H9 (cell line): ENCODE measurements at regions not wholly inside any gene's neighbourhood (a gene's known extent, or its start where the extent isn't known, plus 50 kb on each side); places are given as distances from the start of the nearest gene placed in this dataset.

ENCODE experiments used
- DNase-seq: peaks from one replicate; pipeline ENCODE4 v3.0.0-alpha.2; 2017
- H2AFZ ChIP-seq: one replicate; pipeline ENCODE4 v1.6.1; 2013; ENCODE audit warnings: mild to moderate bottlenecking, low read length, control low read depth, moderate library complexity
- H2AK5ac ChIP-seq: 2 replicates; pipeline ENCODE4 v1.6.1; 2013; ENCODE audit warnings: low read length, control low read depth, mixed read lengths; ENCODE audit not compliant: insufficient read length
- H2BK120ac ChIP-seq: one replicate; pipeline ENCODE4 v1.6.1; 2013; ENCODE audit warnings: low read depth, mild to moderate bottlenecking, low read length, control low read depth, inconsistent platforms; ENCODE audit not compliant: poor library complexity, severe bottlenecking
- H2BK12ac ChIP-seq: 2 replicates; pipeline ENCODE4 v1.6.1; 2013; ENCODE audit warnings: low read length, control low read depth, mixed read lengths, low read depth; ENCODE audit not compliant: insufficient read length
- H2BK15ac ChIP-seq: 2 replicates; pipeline ENCODE4 v1.6.1; 2013; ENCODE audit warnings: low read depth, low read length, control low read depth
- H2BK20ac ChIP-seq: one replicate; pipeline ENCODE4 v1.6.1; 2013; ENCODE audit warnings: low read depth, mild to moderate bottlenecking, low read length, control low read depth, inconsistent platforms; ENCODE audit not compliant: poor library complexity, severe bottlenecking
- H2BK5ac ChIP-seq: 2 replicates; pipeline ENCODE4 v1.6.1; 2013; ENCODE audit warnings: low read length, control low read depth, mixed read lengths; ENCODE audit not compliant: insufficient read length
- H3K14ac ChIP-seq: 2 replicates; pipeline ENCODE4 v1.6.1; 2013; ENCODE audit warnings: low read length, control low read depth; ENCODE audit not compliant: insufficient read depth
- H3K18ac ChIP-seq: 2 replicates; pipeline ENCODE4 v1.6.1; 2013; ENCODE audit warnings: low read depth, mild to moderate bottlenecking, mixed read lengths, low read length, control low read depth; ENCODE audit not compliant: insufficient read length
- H3K23ac ChIP-seq: 2 replicates; pipeline ENCODE4 v1.6.1; 2013; ENCODE audit warnings: low read length, control low read depth, mixed read lengths, low read depth; ENCODE audit not compliant: insufficient read length
- H3K23me2 ChIP-seq: 2 replicates; pipeline ENCODE4 v1.6.1; 2013; ENCODE audit warnings: low read depth, mild to moderate bottlenecking, mixed read lengths, low read length, control low read depth; ENCODE audit not compliant: insufficient read length, poor library complexity, severe bottlenecking
- H3K27ac ChIP-seq: 2 replicates; pipeline ENCODE4 v1.5.1; 2013; ENCODE audit warnings: low read length, control low read depth, mixed read lengths, low read depth; ENCODE audit not compliant: insufficient read length
- H3K27me3 ChIP-seq: 2 replicates; pipeline ENCODE4 v1.6.1; 2013; ENCODE audit warnings: low read length, control low read depth, inconsistent platforms; ENCODE audit not compliant: insufficient read depth
- H3K4ac ChIP-seq: 2 replicates; pipeline ENCODE4 v1.6.1; 2013; ENCODE audit warnings: low read depth, mild to moderate bottlenecking, control low read depth, inconsistent platforms, low read length, moderate library complexity
- H3K4me1 ChIP-seq: 2 replicates; pipeline ENCODE4 v1.6.1; 2013; ENCODE audit warnings: low read length, control low read depth, inconsistent platforms; ENCODE audit not compliant: insufficient read depth
- H3K4me2 ChIP-seq: 2 replicates; pipeline ENCODE4 v1.6.1; 2013; ENCODE audit warnings: low read length, control low read depth, mixed read lengths; ENCODE audit not compliant: insufficient read length, insufficient read depth
- H3K56ac ChIP-seq: 2 replicates; pipeline ENCODE4 v1.6.1; 2013; ENCODE audit warnings: low read depth, mild to moderate bottlenecking, mixed read lengths, low read length, control low read depth; ENCODE audit not compliant: insufficient read length
- H3K79me1 ChIP-seq: 2 replicates; pipeline ENCODE4 v1.6.1; 2013; ENCODE audit warnings: low read depth, mild to moderate bottlenecking, moderate library complexity, low read length, control low read depth, inconsistent platforms; ENCODE audit not compliant: insufficient read depth, poor library complexity, severe bottlenecking
- H3K79me2 ChIP-seq: 2 replicates; pipeline ENCODE4 v1.6.1; 2013; ENCODE audit warnings: low read length, control low read depth, inconsistent platforms; ENCODE audit not compliant: insufficient read depth
- H3K9ac ChIP-seq: 2 replicates; pipeline ENCODE4 v1.6.1; 2013; ENCODE audit warnings: low read length, control low read depth, mixed read lengths; ENCODE audit not compliant: insufficient read length; ENCODE audit errors: extremely low read depth
- H3K9me3 ChIP-seq: one replicate; pipeline ENCODE4 v1.6.1; 2013; ENCODE audit warnings: low read depth, low read length, inconsistent platforms; ENCODE audit not compliant: control insufficient read depth
- H3T11ph ChIP-seq: one replicate; pipeline ENCODE4 v1.6.1; 2013; ENCODE audit warnings: mild to moderate bottlenecking, low read length, control low read depth, inconsistent platforms
- H4K20me1 ChIP-seq: one replicate; pipeline ENCODE4 v1.6.1; 2013; ENCODE audit not compliant: control insufficient read depth, insufficient read length, insufficient read depth
- H4K5ac ChIP-seq: 2 replicates; pipeline ENCODE4 v1.6.1; 2013; ENCODE audit warnings: low read depth, mild to moderate bottlenecking, mixed read lengths, low read length, control low read depth; ENCODE audit not compliant: insufficient read length
- H4K8ac ChIP-seq: replicated peaks from 2 replicates; pipeline ENCODE4 v1.6.1; 2013; ENCODE audit warnings: low read length, control low read depth, mixed read lengths, low read depth; ENCODE audit not compliant: insufficient read length
- H4K91ac ChIP-seq: 2 replicates; pipeline ENCODE4 v1.6.1; 2013; ENCODE audit warnings: low read depth, mild to moderate bottlenecking, moderate library complexity, mixed read lengths, low read length, control low read depth; ENCODE audit not compliant: insufficient read length
- H3K27ac Mint-ChIP-seq, 3 experiments: 2 replicates in 2 of 3; 3 replicates in 1 of 3; pipeline ENCODE4 v1.8.0; 2020 to 2021; ENCODE audit warnings: mixed read lengths in 3 of 3, mild to moderate bottlenecking in 1 of 3, moderate library complexity in 1 of 3
- H3K27me3 Mint-ChIP-seq: 2 replicates; pipeline ENCODE4 v1.8.0; 2021; ENCODE audit warnings: low read depth, mild to moderate bottlenecking, moderate library complexity, mixed read lengths
- H3K36me3 Mint-ChIP-seq, 3 experiments: 2 replicates in 2 of 3; 3 replicates in 1 of 3; pipeline ENCODE4 v1.8.0; 2020 to 2021; ENCODE audit warnings: low read depth in 3 of 3, mixed read lengths in 3 of 3; ENCODE audit not compliant: insufficient read depth in 1 of 3
- H3K4me1 Mint-ChIP-seq, 2 experiments: 2 replicates each; pipeline ENCODE4 v1.8.0; 2020; ENCODE audit warnings: mixed read lengths in 2 of 2
- H3K4me3 Mint-ChIP-seq, 2 experiments: 2 replicates in 1 of 2; 3 replicates in 1 of 2; pipeline ENCODE4 v1.8.0; 2020 to 2021; ENCODE audit warnings: mild to moderate bottlenecking in 2 of 2, mixed read lengths in 2 of 2, moderate library complexity in 1 of 2
- H3K9me3 Mint-ChIP-seq, 2 experiments: 2 replicates in 1 of 2; 3 replicates in 1 of 2; pipeline ENCODE4 v1.8.0; 2020; ENCODE audit warnings: mild to moderate bottlenecking in 2 of 2, mixed read lengths in 2 of 2, moderate library complexity in 1 of 2
- CTCF ChIP-seq: fragments of 200-600 bp; sonication (generic); conservative IDR thresholded peaks from 3 replicates; pipeline ENCODE4 v1.8.0; 2021; ENCODE audit warnings: antibody characterized with exemption, mild to moderate bottlenecking
- WGBS: extraction: QIAGEN DNeasy Blood & Tissue Kit; methylation state at CpG from one replicate; pipeline ENCODE4 v1.1.7; 2013; ENCODE audit warnings: missing lambda C conversion rate, low lambda C conversion rate, mixed read lengths; ENCODE audit not compliant: insufficient read length; ENCODE audit errors: extremely low coverage; 5-methylcytosine and 5-hydroxymethylcytosine counted together

DNA sequence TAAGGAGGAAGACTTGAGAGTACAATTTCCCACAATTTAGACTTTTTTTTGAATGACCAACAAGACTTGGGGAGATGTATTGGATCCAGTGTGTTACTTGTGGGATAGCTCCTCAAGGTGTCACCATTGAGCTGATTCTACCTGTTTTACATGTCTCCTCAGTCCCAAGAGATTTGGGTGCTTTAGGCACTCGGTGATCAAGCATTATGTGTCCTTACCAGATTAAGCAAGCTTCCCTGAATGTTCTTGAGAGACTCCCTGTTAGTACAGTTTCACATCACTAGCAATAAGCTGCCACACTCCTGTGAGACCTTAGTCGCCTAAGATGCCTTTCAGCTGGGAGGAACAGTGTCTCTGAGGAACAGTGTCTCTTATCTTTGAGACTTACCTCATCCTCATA, 384.3 kb upstream of the SYT4 start:
- Histone ChIP-seq H3K4me2 (no peak overlapping the region), H4K5ac (no peak overlapping the region), H3K9ac (no peak overlapping the region), H3K27ac (no peak overlapping the region), H3K79me2 (no peaks in the 10 kb centered on the region), H3K27me3 (no peaks in the 10 kb centered on the region), H2AFZ (no peak overlapping the region), H2BK15ac (no peak overlapping the region), H3K9me3 (no peaks in the 10 kb centered on the region), H3K4ac (no peak overlapping the region), H3T11ph (no peak overlapping the region), H3K18ac (no peak overlapping the region), H3K56ac (no peak overlapping the region), H2AK5ac (no peak overlapping the region), H3K14ac (no peak overlapping the region), H4K8ac (no peak overlapping the region), H2BK20ac (no peak overlapping the region), H3K79me1 (no peaks in the 10 kb centered on the region), H4K20me1 (no peaks in the 10 kb centered on the region), H3K23ac (no peak overlapping the region), H4K91ac (no peak overlapping the region), H2BK5ac (no peak overlapping the region), H3K23me2 (no peaks in the 10 kb centered on the region), H3K4me1 (no peaks in the 10 kb centered on the region), H2BK120ac (no peak overlapping the region), H2BK12ac (no peak overlapping the region)
- no peak overlapping the region for H3K27ac Mint-ChIP-seq
- H3K36me3 Mint-ChIP-seq: no peaks in the 10 kb centered on the region
- WGBS: no CpG with 5 or more reads among the region's 2 CpGs
- no peaks in the 10 kb centered on the region for H3K27me3 Mint-ChIP-seq
- peak; percentile 53 for DNase-seq
- peaks cover 5 to 8% of the 10 kb centered on the region in 2 experiments; a peak in 3 of 4 replicates for H3K4me1 Mint-ChIP-seq
- H3K4me3 Mint-ChIP-seq: no peak overlapping the region
- TF ChIP-seq CTCF: peak; percentile 74
- H3K9me3 Mint-ChIP-seq: no peaks in the 10 kb centered on the region
